Left kidney (tissue), 1 donor: ENCODE measurements at regions not wholly inside any gene's neighbourhood (a gene's known extent, or its start where the extent isn't known, plus 50 kb on each side); places are given as distances from the start of the nearest gene placed in this dataset.
"Not testable (repeated sequence)": the region's sequence is repeated elsewhere in the genome, so short reads cannot be mapped to it uniquely, and the experiment has no call there.

Experiments
- DNase-seq: peaks from one replicate; pipeline ENCODE4 v3.0.0-alpha.2; 2013

- no peak for DNase-seq
Measured at GRCh38 chr14:26304056-26304455, 293.8 kb downstream of the NOVA1 start.

GRCh38 chr14:26293909-26294308 lies 303.9 kb downstream of the NOVA1 start:
- DNase-seq, result no peak

- no peak for DNase-seq
Measured at GRCh38 chr14:26289891-26290486, 307.8 kb downstream of the NOVA1 start.

GRCh38 chr14:26286913-26287205 lies 311.0 kb downstream of the NOVA1 start:
- DNase-seq, result no peak

- no peak for DNase-seq
Measured at GRCh38 chr14:26286081-26286912, 311.5 kb downstream of the NOVA1 start.

- no peak for DNase-seq
Measured at GRCh38 chr14:26282578-26282977, 315.3 kb downstream of the NOVA1 start.

- not testable (repeated sequence) for DNase-seq
Measured at GRCh38 chr14:26282011-26282410, 315.8 kb downstream of the NOVA1 start.

GRCh38 chr14:26281280-26281998 lies 316.4 kb downstream of the NOVA1 start:
- no peak for DNase-seq

GRCh38 chr14:26276757-26277156 lies 321.1 kb downstream of the NOVA1 start:
- DNase-seq, result no peak

GRCh38 chr14:26265170-26265685 lies 332.6 kb downstream of the NOVA1 start:
- no peak for DNase-seq

- no peak for DNase-seq
Measured at GRCh38 chr14:26261368-26262122, 336.3 kb downstream of the NOVA1 start.

GRCh38 chr14:26255213-26255612 lies 342.6 kb downstream of the NOVA1 start:
- DNase-seq, result peak; percentile 15

- DNase-seq, result no peak
Measured at GRCh38 chr14:26252176-26252575, 345.7 kb downstream of the NOVA1 start.

- no peak for DNase-seq
Measured at GRCh38 chr14:26233118-26233517, 364.7 kb downstream of the NOVA1 start.

GRCh38 chr14:26218861-26219260 lies 379.0 kb downstream of the NOVA1 start:
- DNase-seq, result no peak

- DNase-seq, result no peak
Measured at GRCh38 chr14:26217778-26218177, 380.1 kb downstream of the NOVA1 start.

- no peak for DNase-seq
Measured at GRCh38 chr14:26216786-26217185, 381.0 kb downstream of the NOVA1 start.

- DNase-seq, result no peak
Measured at GRCh38 chr14:26213846-26214575, 383.8 kb downstream of the NOVA1 start.

- DNase-seq, result no peak
Measured at GRCh38 chr14:26209699-26210098, 388.1 kb downstream of the NOVA1 start.

- no peak for DNase-seq
Measured at GRCh38 chr14:26206640-26207039, 391.2 kb downstream of the NOVA1 start.

- peak; percentile 53 for DNase-seq
Measured at GRCh38 chr14:26204728-26205479, 392.9 kb downstream of the NOVA1 start.
